Epidermal melanocyte (primary cell): ENCODE measurements at regions not wholly inside any gene's neighbourhood (a gene's known extent, or its start where the extent isn't known, plus 50 kb on each side); places are given as distances from the start of the nearest gene placed in this dataset.

Experiments
- DNase-seq: peaks from one replicate; pipeline ENCODE4 v3.0.0; 2011; ENCODE audit warnings: low spot score; ENCODE audit not compliant: insufficient read length

GRCh38 chr9:99433555-99433954, 211.5 kb downstream of the SEC61B start:
- peak; percentile 55 for DNase-seq

GRCh38 chr9:99436616-99437015, 214.5 kb downstream of the SEC61B start:
- DNase-seq = no peak

DNA sequence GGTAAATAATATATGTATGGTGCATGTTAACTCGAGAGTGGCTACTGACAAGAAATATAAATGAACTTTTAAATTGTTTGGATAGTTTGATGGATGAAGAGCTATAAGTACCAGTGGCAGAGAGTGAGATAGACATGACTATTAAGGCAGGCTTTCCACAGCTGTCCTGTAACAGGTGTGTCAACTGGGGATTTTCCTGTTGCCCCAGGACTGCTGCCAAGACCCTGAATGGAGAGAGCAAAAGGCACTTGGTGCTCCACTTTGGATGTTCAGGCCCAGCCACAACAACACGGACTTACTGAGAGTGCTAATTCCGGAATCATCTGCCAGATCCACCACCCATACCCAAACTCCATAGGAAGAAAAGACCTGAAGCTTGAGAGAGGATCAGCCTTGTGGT, 215.1 kb downstream of the SEC61B start:
- DNase-seq = no peak

- DNase-seq = no peak
Observed at GRCh38 chr9:99438596-99438995, 216.5 kb downstream of the SEC61B start.

- DNase-seq = no peak
Observed at GRCh38 chr9:99441829-99442228, 219.7 kb downstream of the SEC61B start.

GRCh38 chr9:99445371-99445891, 223.3 kb downstream of the SEC61B start:
- DNase-seq = peak; percentile 60

DNA sequence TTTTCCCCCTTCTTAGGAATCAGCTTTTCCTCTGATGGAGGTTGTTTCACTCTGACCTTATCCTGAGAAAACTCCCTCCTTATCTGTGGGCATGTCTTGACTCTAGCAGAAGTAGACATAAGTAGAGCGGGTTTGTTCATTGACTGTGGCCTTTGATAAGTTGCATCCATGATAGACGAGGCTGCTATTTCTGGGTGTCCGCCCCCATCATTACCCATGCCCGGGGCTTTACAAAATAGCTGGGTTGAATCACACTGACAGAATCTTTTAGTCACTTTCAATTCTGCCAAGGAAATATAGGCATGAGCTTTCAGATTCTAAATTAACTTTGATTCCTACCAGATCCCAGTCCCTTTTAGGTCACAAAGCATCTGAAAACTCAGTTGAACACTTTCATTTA, 223.8 kb downstream of the SEC61B start:
- no peak for DNase-seq

DNA sequence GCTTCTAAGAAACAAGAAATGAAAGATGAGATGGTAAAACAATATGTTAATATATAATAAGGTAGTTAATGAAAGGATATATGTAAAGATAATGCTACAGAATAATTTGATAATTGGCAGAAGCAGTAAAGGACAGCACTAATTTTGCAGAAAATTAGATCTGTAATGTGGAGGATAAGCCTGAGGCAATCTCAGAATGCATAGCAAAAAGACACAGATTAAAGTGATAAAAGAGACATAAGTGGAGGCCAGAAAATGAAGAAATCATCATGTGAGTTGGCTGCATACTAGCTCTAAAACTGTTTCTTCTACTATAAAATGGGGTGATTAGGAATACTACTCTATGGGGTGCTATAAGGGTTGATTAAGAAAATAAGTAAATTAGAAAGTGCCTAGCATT, 225.9 kb downstream of the SEC61B start:
- no peak for DNase-seq

- DNase-seq = no peak
Observed at GRCh38 chr9:99449726-99450125, 227.6 kb downstream of the SEC61B start.

DNA sequence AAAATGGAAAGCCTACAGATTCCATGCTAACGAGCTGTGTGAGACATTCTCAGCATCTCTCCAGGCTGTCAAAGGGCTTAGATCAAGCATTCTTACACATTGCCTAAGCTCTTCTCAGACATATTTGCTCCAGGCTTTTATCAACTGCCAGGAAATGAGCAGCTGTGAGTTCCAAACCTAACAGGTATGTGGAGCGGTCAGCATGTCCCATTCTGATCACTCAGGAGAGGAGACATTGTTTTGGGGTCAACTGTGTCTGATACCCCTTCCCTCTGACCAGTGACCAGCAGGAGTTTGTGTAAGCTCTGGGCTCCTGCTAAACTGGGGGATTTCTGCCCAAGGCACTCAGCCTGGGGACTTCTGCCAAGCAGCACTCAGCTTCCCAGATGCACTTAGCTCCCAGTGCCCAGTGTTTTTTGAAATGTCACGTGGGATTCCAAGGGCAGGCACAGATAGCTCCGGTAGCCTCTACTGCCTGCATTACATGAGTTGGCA, 229.1 kb downstream of the SEC61B start:
- no peak for DNase-seq

DNA sequence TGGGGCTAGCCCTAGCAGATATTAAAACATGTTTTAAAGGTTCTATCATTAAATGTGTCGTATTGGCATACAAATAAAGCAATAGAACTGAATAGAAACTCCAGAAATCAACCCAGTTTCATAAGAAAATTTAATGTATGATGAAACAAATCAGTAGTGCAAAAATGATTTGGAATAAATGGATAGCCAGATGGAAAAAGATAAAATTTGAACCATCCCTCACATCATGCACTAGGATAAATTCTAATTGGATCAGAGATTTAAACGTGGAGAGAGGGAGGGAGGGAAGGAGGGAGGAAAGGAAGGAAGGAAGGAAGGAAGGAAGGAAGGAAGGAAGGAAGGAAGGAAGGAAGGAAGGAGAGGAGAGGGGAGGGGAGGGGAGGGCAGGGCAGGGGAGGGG, 235.3 kb downstream of the SEC61B start:
- no peak for DNase-seq

GRCh38 chr9:99457981-99458380, 235.9 kb downstream of the SEC61B start:
- no peak for DNase-seq

- no peak for DNase-seq
Observed at GRCh38 chr9:99459919-99460318, 237.8 kb downstream of the SEC61B start.

DNA sequence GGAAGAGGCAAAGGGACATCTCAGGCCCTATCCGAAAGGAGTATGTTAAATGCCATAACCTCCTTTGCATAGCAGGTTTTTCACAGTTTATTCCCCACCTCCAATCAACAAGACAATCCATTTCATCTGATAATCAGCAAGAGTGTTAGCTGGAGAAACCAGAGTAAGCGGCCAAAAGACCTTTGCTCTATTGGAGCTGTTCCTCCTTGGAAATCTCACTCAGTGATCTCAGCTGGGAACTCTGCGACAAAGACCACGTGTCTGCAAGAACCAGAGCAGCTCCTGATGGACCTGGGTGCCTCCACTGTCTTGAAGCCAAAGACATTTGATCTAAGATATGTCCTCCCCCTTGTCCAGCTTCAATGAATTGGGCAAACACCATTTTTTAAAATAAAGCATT, 241.0 kb downstream of the SEC61B start:
- no peak for DNase-seq

DNA sequence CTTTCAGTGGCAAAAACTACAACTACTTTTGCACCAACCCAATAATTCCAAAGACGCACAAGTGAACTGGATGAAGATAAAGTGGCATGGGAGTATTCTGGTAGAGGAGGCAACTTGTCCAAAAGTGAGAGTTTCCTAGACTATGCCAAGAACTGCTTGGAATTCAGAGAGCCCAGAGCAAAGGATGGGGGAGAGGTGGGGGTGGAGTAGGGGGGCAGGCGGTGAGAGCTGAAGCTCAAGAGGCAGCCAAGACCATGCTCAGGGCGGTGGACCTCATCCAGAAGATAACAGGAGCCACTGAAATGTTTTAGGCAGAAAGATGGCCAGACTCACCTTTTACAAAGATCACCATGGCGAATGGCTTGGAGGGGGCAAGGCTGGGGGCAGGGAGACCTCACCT, 242.5 kb downstream of the SEC61B start:
- no peak for DNase-seq

DNA sequence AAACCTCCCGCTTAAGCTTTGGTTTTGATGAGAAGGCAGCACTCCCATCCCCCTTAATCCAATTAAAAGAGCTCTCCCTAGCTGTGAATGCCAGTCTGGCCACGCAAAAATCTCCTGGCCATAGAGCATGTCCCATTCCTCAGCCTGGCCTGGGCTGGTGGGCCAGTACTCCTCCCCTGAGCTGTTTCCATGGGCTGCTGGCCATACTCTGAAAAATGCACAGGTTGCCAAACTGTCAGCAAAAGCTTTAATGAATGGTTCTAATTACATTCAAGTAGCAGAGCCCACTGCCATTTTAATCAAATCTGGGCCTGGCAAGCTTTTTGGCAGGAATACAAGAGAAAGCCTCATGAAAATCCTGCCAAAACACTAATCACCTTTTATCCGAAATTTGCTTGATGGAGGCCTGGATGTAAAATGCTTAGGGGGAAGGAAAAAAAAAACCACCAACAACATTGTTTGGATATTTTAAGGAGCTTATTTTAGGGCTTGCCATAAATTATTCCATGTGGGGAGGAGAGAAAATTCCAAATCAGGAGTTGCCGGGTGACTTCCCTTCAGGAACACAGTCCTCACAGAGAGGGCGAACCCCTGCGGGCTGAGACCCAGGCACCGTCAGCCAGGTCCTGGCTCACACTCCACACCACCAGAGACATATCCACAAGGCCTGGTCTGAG, 243.3 kb downstream of the SEC61B start:
- DNase-seq = no peak

- no peak for DNase-seq
Observed at GRCh38 chr9:99466104-99466503, 244.0 kb downstream of the SEC61B start.

DNA sequence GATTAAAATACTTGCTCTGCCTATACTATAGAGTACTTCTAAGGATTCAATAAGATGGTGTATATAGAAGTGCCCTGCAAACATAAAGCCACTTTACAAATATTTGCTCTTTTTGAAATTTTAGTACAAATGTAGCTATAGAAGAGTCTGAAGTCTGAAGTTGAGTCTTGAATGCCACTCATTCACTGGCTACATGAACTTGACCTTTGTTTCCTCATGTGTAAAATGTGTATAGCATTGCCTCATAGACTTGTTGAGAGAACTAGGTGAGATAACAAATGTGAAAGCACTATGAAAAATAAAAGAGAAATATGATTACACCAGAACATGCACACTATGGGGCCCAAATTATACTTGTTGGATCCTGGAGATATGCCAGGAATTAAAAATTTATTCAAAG, 244.7 kb downstream of the SEC61B start:
- no peak for DNase-seq

- DNase-seq = no peak
Observed at GRCh38 chr9:99471033-99471432, 249.0 kb downstream of the SEC61B start.

DNA sequence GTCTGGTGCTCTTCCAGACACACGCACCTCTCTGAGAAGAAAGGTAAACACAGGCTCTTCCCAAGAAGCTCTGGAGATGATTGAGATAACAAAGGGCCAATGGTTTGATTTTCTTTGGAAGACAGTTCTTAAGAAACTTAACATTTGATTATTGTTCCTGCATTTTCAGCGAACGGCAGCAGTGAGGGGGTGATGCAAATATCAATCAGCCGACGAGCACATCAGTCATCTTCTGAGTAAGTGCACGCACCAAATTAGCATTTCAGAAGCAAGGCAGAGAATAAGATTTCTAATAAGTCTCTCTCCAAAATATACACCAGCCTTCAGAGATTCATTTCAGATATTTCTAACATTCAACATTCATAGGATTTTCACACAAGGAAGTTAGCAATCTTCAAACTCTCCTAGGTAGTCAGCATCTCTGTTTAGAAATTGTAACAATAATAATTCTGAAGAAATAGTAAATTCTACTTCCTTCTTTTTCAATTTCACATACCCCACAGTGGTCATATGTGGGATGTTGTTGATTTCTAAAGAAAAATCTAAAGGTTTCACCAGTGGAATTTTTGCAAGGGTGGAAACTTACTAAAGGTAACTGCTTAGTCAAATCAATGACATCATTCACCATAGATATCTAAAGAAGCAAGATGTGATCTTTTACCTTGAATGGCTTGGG, 250.3 kb downstream of the SEC61B start:
- DNase-seq = no peak

- DNase-seq = no peak
Observed at GRCh38 chr9:99472916-99473245, 250.8 kb downstream of the SEC61B start.

- no peak for DNase-seq
Observed at GRCh38 chr9:99474186-99474585, 252.1 kb downstream of the SEC61B start.
